ENCODE measurements at regions not wholly inside any gene's neighbourhood (a gene's known extent, or its start where the extent isn't known, plus 50 kb on each side); places are given as distances from the start of the nearest gene placed in this dataset.
"Not testable (repeated sequence)": the region's sequence is repeated elsewhere in the genome, so short reads cannot be mapped to it uniquely, and the experiment has no call there.

GRCh38 chr12:20150835-20151422, 217.4 kb upstream of the PDE3A start:
- H3K4me3 ChIP-seq (ENCODE audit: low read depth, low read length), result no peak overlapping the region
- DNase-seq (ENCODE audit: low read depth), result no peak
- no peak for TF ChIP-seq CTCF (IDR thresholded peaks at IDR 0.05; ENCODE audit: insufficient read depth, low read depth, low read length)

- peak; percentile 46 for DNase-seq (ENCODE audit: low read depth)
- no peak for TF ChIP-seq CTCF (IDR thresholded peaks at IDR 0.05; ENCODE audit: insufficient read depth, low read depth, low read length)
These were observed 214.3 kb upstream of the PDE3A start for GRCh38 chr12:20154052-20154451.

GRCh38 chr12:20155374-20155773, 213.0 kb upstream of the PDE3A start:
- H3K4me3 ChIP-seq (ENCODE audit: low read depth, low read length), result no peak overlapping the region
- TF ChIP-seq CTCF (IDR thresholded peaks at IDR 0.05; ENCODE audit: insufficient read depth, low read depth, low read length), result no peak
- no peak for DNase-seq (ENCODE audit: low read depth)

More at GRCh38 chr12:20154052-20154451, 214.3 kb upstream of the PDE3A start:
- peak overlapping the region; percentile 7 for H3K4me3 ChIP-seq (ENCODE audit: low read depth, low read length)

GRCh38 chr12:20160899-20161298, 207.4 kb upstream of the PDE3A start:
- not testable (repeated sequence) for H3K4me3 ChIP-seq (ENCODE audit: low read depth, low read length); DNase-seq (ENCODE audit: low read depth)

- TF ChIP-seq CTCF (IDR thresholded peaks at IDR 0.05; ENCODE audit: insufficient read depth, low read depth, low read length), result no peak
- no peak for DNase-seq (ENCODE audit: low read depth)
- no peak overlapping the region for H3K4me3 ChIP-seq (ENCODE audit: low read depth, low read length)
These were observed 193.7 kb upstream of the PDE3A start for GRCh38 chr12:20174528-20175175.

- H3K4me3 ChIP-seq (ENCODE audit: low read depth, low read length), result no peak overlapping the region
- no peak for DNase-seq (ENCODE audit: low read depth)
- no peak for TF ChIP-seq CTCF (IDR thresholded peaks at IDR 0.05; ENCODE audit: insufficient read depth, low read depth, low read length)
These were observed 192.5 kb upstream of the PDE3A start for GRCh38 chr12:20175704-20176388.

- H3K4me3 ChIP-seq (ENCODE audit: low read depth, low read length), result no peak overlapping the region
- peak; percentile 16 for DNase-seq (ENCODE audit: low read depth)
- no peak for TF ChIP-seq CTCF (IDR thresholded peaks at IDR 0.05; ENCODE audit: insufficient read depth, low read depth, low read length)
These were observed 186.7 kb upstream of the PDE3A start for GRCh38 chr12:20181416-20182180.

Measured in fibroblast of villous mesenchyme (primary cell).